Colonic mucosa (tissue), 4 donors: ENCODE measurements at regions not wholly inside any gene's neighbourhood (a gene's known extent, or its start where the extent isn't known, plus 50 kb on each side); places are given as distances from the start of the nearest gene placed in this dataset.

Experiments used
- DNase-seq: peaks from one replicate; pipeline ENCODE4 v3.0.0-alpha.2; 2020
- H3K27ac ChIP-seq: fragments of 200-600 bp; one replicate; pipeline ENCODE4 v1.8.0; 2021
- H3K27me3 ChIP-seq: fragments of 200-600 bp; one replicate; pipeline ENCODE4 v1.8.0; 2021
- H3K36me3 ChIP-seq: fragments of 200-600 bp; one replicate; pipeline ENCODE4 v1.8.0; 2021
- H3K4me1 ChIP-seq: fragments of 200-600 bp; one replicate; pipeline ENCODE4 v1.8.0; 2021; ENCODE audit warnings: mild to moderate bottlenecking
- H3K4me3 ChIP-seq: fragments of 200-600 bp; one replicate; pipeline ENCODE4 v1.8.0; 2021
- H3K9ac ChIP-seq, 2 donors: one replicate each; pipeline ENCODE4 v1.7.0; 2013; ENCODE audit warnings: control low read depth in 2 of 2, low read depth in 2 of 2, low read length in 2 of 2
- H3K9me3 ChIP-seq: fragments of 200-600 bp; one replicate; pipeline ENCODE4 v1.8.0; 2021
- CTCF ChIP-seq: fragments of 200-600 bp; IDR thresholded peaks from one replicate; pipeline ENCODE4 v1.8.0; 2022; ENCODE audit warnings: antibody characterized with exemption, mild to moderate bottlenecking
- intact Hi-C: fragments of 100-400 bp; cut with DNase I; formaldehyde crosslinking; loops from one replicate; pipeline ENCODE4 v1.14.1; 2022
- donor health status: healthy.
- donor health status: DM: no; HTN: no; CAD: no.
- donor health status: DM: no; HTN: no; CAD: no.

DNA sequence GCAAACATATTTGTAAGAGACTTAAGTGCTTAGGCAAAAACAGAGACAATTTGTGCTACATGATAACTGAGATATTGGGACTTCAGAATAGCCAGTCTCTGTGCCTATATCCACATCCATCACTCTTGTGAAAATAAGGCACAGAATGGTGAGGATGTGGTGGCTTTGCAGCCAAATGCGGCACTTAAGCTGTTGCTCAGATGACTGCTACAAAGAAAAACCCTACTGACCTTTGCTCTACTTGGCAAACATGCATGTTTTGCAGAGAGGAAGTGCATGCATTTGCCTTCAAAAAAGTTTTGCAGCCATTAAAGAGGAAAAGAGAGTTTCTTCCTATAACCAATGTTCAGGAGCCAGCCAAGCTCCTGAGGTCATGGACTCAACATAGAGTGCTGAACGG, 675.0 kb upstream of the KIRREL3 start:
- no peak for DNase-seq
- intact Hi-C loops = no loop called here
- Histone ChIP-seq H3K36me3 (no peaks in the 10 kb centered on the region), H3K27ac (no peak overlapping the region), H3K27me3 (no peaks in the 10 kb centered on the region), H3K4me1 (no peaks in the 10 kb centered on the region), H3K4me3 (no peak overlapping the region), H3K9me3 (no peaks in the 10 kb centered on the region), H3K9ac (no peak overlapping the region)
- TF ChIP-seq CTCF = no peak

GRCh38 chr11:127674754-127675153, 674.2 kb upstream of the KIRREL3 start:
- DNase-seq = no peak
- no peak overlapping the region for H3K9ac ChIP-seq
- no peaks in the 10 kb centered on the region for H3K9me3 ChIP-seq
- no peaks in the 10 kb centered on the region for H3K4me1 ChIP-seq
- no peak for TF ChIP-seq CTCF
- H3K27ac ChIP-seq = no peak overlapping the region
- no peaks in the 10 kb centered on the region for H3K36me3 ChIP-seq
- no peaks in the 10 kb centered on the region for H3K27me3 ChIP-seq
- no peak overlapping the region for H3K4me3 ChIP-seq
- intact Hi-C loops = no loop called here

DNA sequence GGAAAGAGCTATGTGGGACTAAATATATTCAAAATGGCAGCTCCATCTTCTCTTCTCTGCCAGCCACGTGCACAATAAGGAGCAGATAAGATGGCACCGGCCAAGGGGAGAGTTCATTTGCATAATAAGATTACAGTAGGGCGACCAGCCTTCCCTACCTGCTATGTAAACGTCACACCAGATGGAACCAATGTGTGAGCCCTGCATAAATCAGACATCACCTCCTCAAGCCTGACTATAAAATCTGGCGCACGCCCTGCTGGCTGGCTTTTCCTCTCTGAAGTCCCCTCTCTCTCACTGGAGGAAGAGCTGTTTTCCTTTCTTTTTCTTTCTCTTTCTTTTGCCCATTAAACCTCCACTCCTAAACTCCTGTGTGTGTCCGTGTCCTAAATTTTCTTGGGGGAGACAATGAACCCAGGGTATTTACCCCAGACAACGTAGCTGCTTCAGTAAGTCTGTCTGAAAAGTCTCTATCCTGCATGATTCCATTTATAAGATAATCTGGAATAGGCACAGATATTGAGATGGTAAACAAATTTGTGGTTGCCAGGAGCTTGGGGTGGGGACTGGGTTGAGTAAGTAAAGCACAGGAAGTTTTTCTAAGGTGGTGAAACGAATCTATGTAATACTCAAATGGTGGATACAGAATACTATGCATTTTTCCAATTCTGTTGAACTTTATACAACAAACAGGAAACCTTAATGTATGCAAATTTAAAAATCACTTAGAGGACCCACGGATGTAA, 670.0 kb upstream of the KIRREL3 start:
- no peak for DNase-seq
- Histone ChIP-seq H3K27me3 (no peaks in the 10 kb centered on the region), H3K4me1 (no peaks in the 10 kb centered on the region), H3K9me3 (no peaks in the 10 kb centered on the region), H3K4me3 (no peak overlapping the region), H3K9ac (no peak overlapping the region), H3K27ac (no peak overlapping the region), H3K36me3 (no peaks in the 10 kb centered on the region)
- no peak for TF ChIP-seq CTCF
- intact Hi-C loops = no loop called here

DNA sequence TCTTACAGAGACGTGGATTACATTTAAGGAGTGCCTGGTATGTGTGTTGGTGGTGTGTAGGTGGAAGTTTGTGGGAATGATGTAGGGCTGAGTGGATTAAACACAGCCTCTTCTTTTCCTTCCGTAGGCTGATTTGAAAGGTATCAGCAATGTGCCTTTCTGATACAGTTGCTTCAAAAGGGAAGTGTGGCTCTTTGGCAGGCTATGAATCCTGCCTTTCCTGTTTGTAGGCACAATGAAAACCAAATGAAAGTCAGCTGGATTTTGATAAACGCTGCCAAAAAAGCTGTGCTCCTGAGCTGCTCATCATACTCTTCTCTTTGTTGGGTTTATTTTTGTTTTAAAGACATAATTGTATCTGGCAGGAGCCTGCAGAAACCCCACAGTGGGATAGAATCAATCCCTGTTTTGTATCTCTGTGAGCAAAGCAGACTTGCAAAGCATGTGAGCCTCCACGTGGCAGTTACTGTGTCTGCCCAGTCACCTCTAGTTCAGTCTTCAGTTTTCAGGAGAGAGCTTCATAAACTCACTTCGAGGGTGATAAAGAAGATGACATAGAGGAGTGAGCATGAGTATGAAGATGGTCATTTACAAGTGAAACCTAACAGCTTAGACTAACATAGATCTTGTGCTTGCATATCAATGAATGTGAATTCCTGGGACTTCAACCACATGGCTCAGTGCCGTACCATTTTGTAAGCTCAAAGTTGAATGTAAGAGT, 655.7 kb upstream of the KIRREL3 start:
- no peak for DNase-seq
- no peak for TF ChIP-seq CTCF
- no peaks in the 10 kb centered on the region for H3K9me3 ChIP-seq

DNA sequence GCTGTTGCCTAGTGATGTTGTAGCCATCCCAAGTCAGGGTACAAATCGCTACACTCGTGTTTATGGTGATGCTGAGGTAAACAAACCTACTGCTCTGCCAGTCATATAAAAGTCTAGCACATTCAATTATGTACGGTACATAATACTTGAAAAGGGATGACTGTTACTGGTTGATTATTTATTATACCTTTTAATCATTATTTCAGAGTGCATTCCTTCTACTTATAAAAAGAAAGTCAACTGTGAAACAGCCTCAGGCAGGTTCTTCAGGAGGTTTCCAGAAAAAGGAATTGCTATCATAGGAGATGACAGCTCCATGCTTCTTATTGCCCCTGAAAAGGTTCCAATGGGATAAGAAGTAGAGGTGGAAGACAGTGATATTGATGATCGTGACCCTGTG, 652.5 kb upstream of the KIRREL3 start:
- DNase-seq = no peak
- intact Hi-C loops = no loop called here
- H3K27ac ChIP-seq = no peak overlapping the region
- H3K9me3 ChIP-seq = no peaks in the 10 kb centered on the region
- no peaks in the 10 kb centered on the region for H3K4me1 ChIP-seq
- TF ChIP-seq CTCF = no peak
- no peak overlapping the region for H3K4me3 ChIP-seq
- no peak overlapping the region for H3K9ac ChIP-seq
- no peaks in the 10 kb centered on the region for H3K27me3 ChIP-seq
- no peaks in the 10 kb centered on the region for H3K36me3 ChIP-seq

More for the DNA sequence above, 655.7 kb upstream of the KIRREL3 start:
- no peak overlapping the region for H3K27ac ChIP-seq
- no peak overlapping the region for H3K4me3 ChIP-seq
- H3K9ac ChIP-seq = no peak overlapping the region
- H3K27me3 ChIP-seq = no peaks in the 10 kb centered on the region
- intact Hi-C loops = no loop called here
- H3K4me1 ChIP-seq = no peaks in the 10 kb centered on the region
- no peaks in the 10 kb centered on the region for H3K36me3 ChIP-seq
